ENCODE measurements at regions not wholly inside any gene's neighbourhood (a gene's known extent, or its start where the extent isn't known, plus 50 kb on each side); places are given as distances from the start of the nearest gene placed in this dataset.
"Not testable (repeated sequence)": the region's sequence is repeated elsewhere in the genome, so short reads cannot be mapped to it uniquely, and the experiment has no call there.

DNA sequence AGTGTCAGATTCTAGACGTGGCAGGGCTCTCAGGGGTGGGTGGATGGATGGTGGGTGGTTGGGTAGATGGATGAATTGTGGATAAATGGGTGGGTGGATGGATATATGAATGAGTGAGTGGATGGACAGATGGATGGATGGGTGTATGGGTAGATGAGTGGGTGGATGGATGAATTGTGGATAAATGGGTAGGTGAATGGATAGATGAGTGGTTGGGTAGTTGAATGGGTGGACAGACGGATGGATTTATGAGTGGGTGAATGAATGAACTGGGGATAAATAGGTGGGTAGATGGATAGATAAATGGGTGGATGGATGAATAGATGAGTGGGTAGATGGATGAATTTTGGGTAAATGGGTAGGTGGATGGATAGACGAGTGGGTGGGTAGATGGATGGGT lies 111.0 kb upstream of the ZNF469 start:
- H3K36me3 ChIP-seq (ENCODE audit: control insufficient read depth in 2 of 2, extremely low read depth in 1 of 2, insufficient read depth in 2 of 2, low read length in 2 of 2); H3K4me3 ChIP-seq (replicated peaks in 1 of 3; ENCODE audit: insufficient read depth in 1 of 3, low read depth in 1 of 3, low read length in 3 of 3); CTCF ChIA-PET; intact Hi-C loops (cut with micrococcal nuclease); H3K4me1 ChIP-seq (ENCODE audit: control insufficient read depth, extremely low read depth, insufficient read depth, low read length); H2AFZ ChIP-seq (ENCODE audit: low read depth, low read length); H3K9me3 ChIP-seq (replicated peaks; ENCODE audit: control insufficient read depth, insufficient read depth, low read length); H3K9ac ChIP-seq (replicated peaks; ENCODE audit: extremely low read depth, insufficient read depth, low read length); POLR2A ChIA-PET; H3K4me2 ChIP-seq (ENCODE audit: insufficient read depth, low read length); H3K27ac ChIP-seq (ENCODE audit: insufficient read depth, low read depth, low read length); H4K20me1 ChIP-seq (replicated peaks; ENCODE audit: control insufficient read depth, extremely low read depth, insufficient read depth, low read length); H3K27me3 ChIP-seq (ENCODE audit: control insufficient read depth in 2 of 2, insufficient read depth in 2 of 2, low read length in 2 of 2); H3K9me1 ChIP-seq (replicated peaks; ENCODE audit: control insufficient read depth, extremely low read depth, insufficient read depth, low read length); H3K79me2 ChIP-seq (ENCODE audit: control insufficient read depth, insufficient read depth, low read length); DNase-seq (ENCODE audit: low read depth, low spot score); BruUV-seq (replicated peaks); dilution Hi-C loops (cut with MboI; ENCODE audit: extremely low pct_ligation_motif_present, low sequenced_read_pairs): not testable (repeated sequence)
- FAIRE-seq = peak; percentile 4

DNA sequence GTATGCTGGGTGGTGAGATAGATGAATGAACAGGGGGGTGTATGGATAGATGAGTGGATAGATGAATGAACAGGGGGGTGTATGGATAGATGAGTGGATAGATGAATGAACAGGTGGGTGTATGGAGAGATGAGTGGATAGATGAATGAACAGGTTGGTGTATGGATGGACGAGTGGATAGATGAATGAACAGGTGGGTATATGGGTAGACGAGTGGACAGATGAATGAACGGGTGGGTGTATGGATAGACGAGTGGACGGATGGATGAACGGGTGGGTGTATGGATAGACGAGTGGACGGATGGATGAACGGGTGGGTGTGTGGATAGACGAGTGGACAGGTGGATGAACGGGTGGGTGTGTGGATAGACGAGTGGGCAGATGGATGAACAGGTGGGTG lies 110.3 kb upstream of the ZNF469 start:
- H4K20me1 ChIP-seq (replicated peaks; ENCODE audit: control insufficient read depth, extremely low read depth, insufficient read depth, low read length); H3K4me1 ChIP-seq (ENCODE audit: control insufficient read depth, extremely low read depth, insufficient read depth, low read length); intact Hi-C loops (cut with micrococcal nuclease); H3K4me3 ChIP-seq (replicated peaks in 1 of 3; ENCODE audit: insufficient read depth in 1 of 3, low read depth in 1 of 3, low read length in 3 of 3); BruUV-seq (replicated peaks); H3K36me3 ChIP-seq (ENCODE audit: control insufficient read depth in 2 of 2, extremely low read depth in 1 of 2, insufficient read depth in 2 of 2, low read length in 2 of 2); H3K9me1 ChIP-seq (replicated peaks; ENCODE audit: control insufficient read depth, extremely low read depth, insufficient read depth, low read length); H3K27ac ChIP-seq (ENCODE audit: insufficient read depth, low read depth, low read length); H2AFZ ChIP-seq (ENCODE audit: low read depth, low read length); POLR2A ChIA-PET; FAIRE-seq; H3K27me3 ChIP-seq (ENCODE audit: control insufficient read depth in 2 of 2, insufficient read depth in 2 of 2, low read length in 2 of 2); dilution Hi-C loops (cut with MboI; ENCODE audit: extremely low pct_ligation_motif_present, low sequenced_read_pairs); CTCF ChIA-PET; H3K9ac ChIP-seq (replicated peaks; ENCODE audit: extremely low read depth, insufficient read depth, low read length); H3K9me3 ChIP-seq (replicated peaks; ENCODE audit: control insufficient read depth, insufficient read depth, low read length); H3K4me2 ChIP-seq (ENCODE audit: insufficient read depth, low read length); DNase-seq (ENCODE audit: low read depth, low spot score); H3K79me2 ChIP-seq (ENCODE audit: control insufficient read depth, insufficient read depth, low read length): not testable (repeated sequence)

DNA sequence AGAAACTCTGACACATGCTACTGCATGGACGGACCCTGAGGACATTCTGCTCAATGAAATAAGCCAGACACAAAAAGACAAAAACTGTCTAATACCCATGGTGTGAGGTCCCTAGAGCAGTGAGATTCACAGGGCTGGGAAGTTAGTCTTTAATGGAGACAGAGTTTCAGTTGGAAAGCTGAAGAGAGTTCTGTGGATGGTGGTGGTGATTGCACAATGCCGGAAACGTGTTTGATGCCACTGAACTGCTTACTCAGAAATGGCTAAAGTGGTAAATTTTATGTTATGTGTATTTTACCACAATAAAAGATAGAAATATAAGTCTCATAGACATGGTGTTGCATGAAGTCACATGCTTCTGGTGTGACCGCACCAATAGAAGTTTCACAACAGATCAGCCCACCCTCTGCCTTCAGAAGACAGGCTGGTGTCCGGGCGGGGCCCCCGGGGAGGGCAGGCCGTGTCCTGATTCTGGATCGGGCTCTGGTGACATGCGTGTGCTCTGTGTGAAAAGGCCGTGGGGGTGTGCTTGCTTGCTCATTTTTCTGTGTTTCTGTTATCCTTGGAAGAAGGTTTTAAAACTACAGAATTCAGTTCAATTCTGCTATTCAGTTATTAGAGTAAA lies 108.5 kb upstream of the ZNF469 start:
- POLR2A ChIA-PET; BruUV-seq (replicated peaks); H3K27ac ChIP-seq (ENCODE audit: insufficient read depth, low read depth, low read length); intact Hi-C loops (cut with micrococcal nuclease); H2AFZ ChIP-seq (ENCODE audit: low read depth, low read length); DNase-seq (ENCODE audit: low read depth, low spot score); H3K9ac ChIP-seq (replicated peaks; ENCODE audit: extremely low read depth, insufficient read depth, low read length); H4K20me1 ChIP-seq (replicated peaks; ENCODE audit: control insufficient read depth, extremely low read depth, insufficient read depth, low read length); H3K4me3 ChIP-seq (replicated peaks in 1 of 3; ENCODE audit: insufficient read depth in 1 of 3, low read depth in 1 of 3, low read length in 3 of 3); H3K9me1 ChIP-seq (replicated peaks; ENCODE audit: control insufficient read depth, extremely low read depth, insufficient read depth, low read length); H3K4me1 ChIP-seq (ENCODE audit: control insufficient read depth, extremely low read depth, insufficient read depth, low read length); H3K4me2 ChIP-seq (ENCODE audit: insufficient read depth, low read length); H3K9me3 ChIP-seq (replicated peaks; ENCODE audit: control insufficient read depth, insufficient read depth, low read length); dilution Hi-C loops (cut with MboI; ENCODE audit: extremely low pct_ligation_motif_present, low sequenced_read_pairs); H3K27me3 ChIP-seq (ENCODE audit: control insufficient read depth in 2 of 2, insufficient read depth in 2 of 2, low read length in 2 of 2); H3K79me2 ChIP-seq (ENCODE audit: control insufficient read depth, insufficient read depth, low read length); CTCF ChIA-PET; FAIRE-seq; H3K36me3 ChIP-seq (ENCODE audit: control insufficient read depth in 2 of 2, extremely low read depth in 1 of 2, insufficient read depth in 2 of 2, low read length in 2 of 2): not testable (repeated sequence)
